ENCODE measurements at regions not wholly inside any gene's neighbourhood (a gene's known extent, or its start where the extent isn't known, plus 50 kb on each side); places are given as distances from the start of the nearest gene placed in this dataset.

DNA sequence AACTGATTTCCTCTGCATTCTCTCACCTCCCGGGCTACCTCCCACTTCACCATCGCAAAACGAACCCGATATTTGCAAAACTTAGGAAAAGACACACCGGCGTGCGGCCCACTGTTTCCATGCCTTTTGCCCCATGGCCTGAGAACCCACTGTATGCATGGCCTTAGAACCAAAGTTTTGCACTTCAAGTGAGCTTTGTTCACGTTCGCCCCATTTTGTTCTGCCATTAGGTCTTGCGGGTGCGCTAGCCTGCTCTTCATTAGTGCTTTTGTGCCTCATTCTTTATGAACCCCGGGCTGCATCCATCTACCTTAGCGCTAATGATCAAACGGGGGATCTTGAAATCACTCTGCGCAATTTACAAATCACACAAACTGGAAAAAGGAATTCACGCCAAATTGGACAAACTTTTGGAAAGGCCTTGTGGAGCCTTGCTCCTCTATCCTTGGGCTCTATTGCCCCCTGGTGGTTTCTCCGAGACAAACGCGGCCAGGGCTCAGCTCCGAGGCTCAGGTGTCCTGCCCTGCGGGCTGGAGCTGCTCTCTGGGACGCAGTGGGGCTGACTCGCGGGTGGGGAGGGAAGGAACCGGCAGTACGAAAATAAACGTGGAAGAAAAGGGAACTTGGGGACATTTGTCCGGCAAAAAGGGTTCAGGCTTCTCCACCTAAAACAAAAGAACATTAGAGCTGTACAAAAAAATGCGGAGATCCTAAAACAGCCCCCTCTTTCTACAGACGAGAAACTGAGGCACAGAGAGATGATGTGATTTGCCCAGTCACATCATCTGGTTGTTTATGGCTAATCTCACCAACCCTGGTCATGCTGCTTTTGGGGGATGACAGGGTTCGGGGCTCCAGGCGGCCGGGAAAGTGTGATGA is 300.4 kb upstream of the NFE2L3 start:
- intact Hi-C loops (cut with DNase I, micrococcal nuclease) = loop anchor here (5.0 to 10.0 kb wide), 3 partner anchors 284 to 597 kb away; no protein-coding TSS in a partner anchor
- H3K4me3 ChIP-seq = no peak overlapping the region
- no peaks in the 10 kb centered on the region for H3K9me3 ChIP-seq
- peak; percentile 85 to 92 (median 91) for DNase-seq
- peaks cover 27% of the 10 kb centered on the region for H3K4me1 ChIP-seq (ENCODE audit: low read depth)
- ATAC-seq = peak; percentile 77
- TF ChIP-seq, protein P1, sequence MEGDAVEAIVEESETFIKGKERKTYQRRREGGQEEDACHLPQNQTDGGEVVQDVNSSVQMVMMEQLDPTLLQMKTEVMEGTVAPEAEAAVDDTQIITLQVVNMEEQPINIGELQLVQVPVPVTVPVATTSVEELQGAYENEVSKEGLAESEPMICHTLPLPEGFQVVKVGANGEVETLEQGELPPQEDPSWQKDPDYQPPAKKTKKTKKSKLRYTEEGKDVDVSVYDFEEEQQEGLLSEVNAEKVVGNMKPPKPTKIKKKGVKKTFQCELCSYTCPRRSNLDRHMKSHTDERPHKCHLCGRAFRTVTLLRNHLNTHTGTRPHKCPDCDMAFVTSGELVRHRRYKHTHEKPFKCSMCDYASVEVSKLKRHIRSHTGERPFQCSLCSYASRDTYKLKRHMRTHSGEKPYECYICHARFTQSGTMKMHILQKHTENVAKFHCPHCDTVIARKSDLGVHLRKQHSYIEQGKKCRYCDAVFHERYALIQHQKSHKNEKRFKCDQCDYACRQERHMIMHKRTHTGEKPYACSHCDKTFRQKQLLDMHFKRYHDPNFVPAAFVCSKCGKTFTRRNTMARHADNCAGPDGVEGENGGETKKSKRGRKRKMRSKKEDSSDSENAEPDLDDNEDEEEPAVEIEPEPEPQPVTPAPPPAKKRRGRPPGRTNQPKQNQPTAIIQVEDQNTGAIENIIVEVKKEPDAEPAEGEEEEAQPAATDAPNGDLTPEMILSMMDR (IDR thresholded peaks at IDR 0.05) = peak; percentile 84
- H3K36me3 ChIP-seq (ENCODE audit: low read depth) = no peaks in the 10 kb centered on the region

DNA sequence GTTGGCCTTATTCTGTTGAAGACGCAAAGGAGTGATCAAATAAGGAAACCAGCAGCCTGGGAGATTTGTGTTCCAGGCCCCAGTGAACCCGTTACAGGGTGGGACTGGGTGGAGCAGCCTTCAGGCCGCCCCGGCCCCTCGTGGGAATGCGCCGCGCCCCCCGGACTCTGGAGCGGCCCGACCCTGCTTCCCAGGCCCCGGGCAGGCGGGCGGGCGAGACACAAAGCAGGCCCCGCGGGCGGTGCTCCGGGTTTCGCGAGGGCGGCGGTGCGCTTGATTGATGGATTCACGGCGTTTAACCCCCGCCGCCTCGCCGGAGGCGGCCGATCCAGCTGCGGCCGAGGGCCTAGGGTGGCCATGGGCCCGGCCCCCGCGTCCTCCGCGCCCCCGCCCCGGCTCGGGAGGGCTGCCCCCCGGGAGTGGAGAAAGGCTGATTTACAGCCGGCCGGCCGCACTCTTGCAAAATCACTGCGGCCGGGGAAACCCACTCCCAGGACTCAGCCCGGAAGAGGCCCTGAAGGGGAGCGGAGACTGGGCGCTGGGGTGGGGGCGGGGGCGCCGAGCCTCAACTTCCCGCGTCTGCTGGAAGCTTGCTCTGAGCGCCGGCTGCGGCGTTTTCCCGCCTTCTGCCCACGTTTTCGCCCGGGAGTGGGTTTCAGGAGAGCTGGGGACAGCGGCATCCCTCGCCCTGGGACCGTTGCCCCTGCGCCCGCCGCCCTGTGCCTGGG is 299.6 kb upstream of the NFE2L3 start:
- Histone ChIP-seq H3K36me3 (ENCODE audit: low read depth) (no peaks in the 10 kb centered on the region), H3K4me3 (no peak overlapping the region), H3K9me3 (no peaks in the 10 kb centered on the region), H3K4me1 (ENCODE audit: low read depth) (peaks cover 27% of the 10 kb centered on the region)
- TF ChIP-seq, protein P1 (IDR thresholded peaks at IDR 0.05) = no peak
- ATAC-seq = peak; percentile 15
- intact Hi-C loops (cut with DNase I, micrococcal nuclease) = loop anchor here (5.0 to 10.0 kb wide), 3 partner anchors 285 to 598 kb away; no protein-coding TSS in a partner anchor
- peak; percentile 71 to 84 (median 71) for DNase-seq

DNA sequence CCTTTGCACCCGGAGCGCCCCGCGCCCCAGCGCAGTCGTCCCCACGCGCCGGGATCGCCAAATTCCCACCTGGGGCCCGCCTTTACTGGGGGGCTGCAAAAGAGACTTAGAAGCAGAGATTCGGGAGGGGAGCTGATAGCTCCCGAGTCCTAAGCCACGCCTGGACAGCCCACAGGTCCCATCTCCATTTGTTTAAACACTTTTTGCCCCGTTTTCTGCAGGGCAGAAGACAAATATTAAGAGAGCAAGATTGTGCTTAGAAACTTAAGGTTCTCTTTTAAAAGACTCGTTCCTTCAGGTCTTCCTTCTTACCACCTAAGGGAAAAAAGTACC is 299.1 kb upstream of the NFE2L3 start:
- DNase-seq (no peak), ATAC-seq (no peak)
- Histone ChIP-seq H3K36me3 (ENCODE audit: low read depth) (no peaks in the 10 kb centered on the region), H3K9me3 (no peaks in the 10 kb centered on the region), H3K4me3 (no peak overlapping the region), H3K4me1 (ENCODE audit: low read depth) (peaks cover 28% of the 10 kb centered on the region)
- TF ChIP-seq, protein P1 (IDR thresholded peaks at IDR 0.05) = no peak
- intact Hi-C loops (cut with DNase I, micrococcal nuclease) = loop anchor here (5.0 to 10.0 kb wide), 3 partner anchors 286 to 598 kb away; no protein-coding TSS in a partner anchor

DNA sequence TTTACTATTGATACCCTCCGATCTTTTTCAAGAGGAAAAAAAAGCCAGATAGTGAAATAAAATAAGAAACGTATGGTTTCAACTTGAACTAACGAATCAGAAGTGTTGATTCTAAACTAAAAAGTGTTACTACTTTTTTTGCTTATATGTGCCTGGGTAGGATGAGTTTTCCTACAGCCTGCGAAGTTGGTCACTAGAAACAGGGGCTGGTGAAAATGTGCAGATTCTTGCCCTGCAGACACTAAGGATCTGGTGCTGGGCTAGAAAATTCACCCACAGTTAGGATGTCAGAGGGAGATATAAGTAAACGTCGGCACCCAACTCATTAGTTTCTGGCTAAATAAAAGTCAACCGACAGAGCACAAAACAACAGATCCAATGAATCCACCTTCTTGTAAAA is 298.7 kb upstream of the NFE2L3 start:
- no peak overlapping the region for H3K4me3 ChIP-seq
- peaks cover 32% of the 10 kb centered on the region for H3K4me1 ChIP-seq (ENCODE audit: low read depth)
- no peak for ATAC-seq
- H3K9me3 ChIP-seq = no peaks in the 10 kb centered on the region
- intact Hi-C loops (cut with DNase I, micrococcal nuclease) = loop anchor here (5.0 to 10.0 kb wide), 3 partner anchors 286 to 599 kb away; no protein-coding TSS in a partner anchor
- no peak for DNase-seq
- no peaks in the 10 kb centered on the region for H3K36me3 ChIP-seq (ENCODE audit: low read depth)
- TF ChIP-seq, protein P1 (IDR thresholded peaks at IDR 0.05) = no peak

DNA sequence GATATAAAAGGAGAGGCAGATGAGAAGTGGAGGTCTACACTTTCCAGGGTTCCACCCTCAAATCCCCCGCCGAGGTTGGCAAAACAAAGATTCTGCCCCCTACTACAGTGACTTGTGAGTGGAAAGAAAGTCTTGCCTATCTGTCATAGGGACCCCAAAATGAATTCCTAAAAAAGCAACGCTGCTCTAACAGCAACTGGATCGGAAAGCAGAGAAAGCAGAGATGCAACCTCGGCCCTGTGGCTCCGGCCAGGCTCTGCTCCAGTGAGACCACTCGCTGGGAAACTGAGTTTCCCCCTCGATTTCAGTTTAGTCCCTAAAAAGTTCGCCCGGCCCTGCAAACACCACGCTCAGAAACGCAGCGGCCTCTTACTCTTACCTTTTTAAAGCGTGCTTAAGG is 297.9 kb upstream of the NFE2L3 start:
- DNase-seq = peak in 2 of 3 donors; percentile 33 to 42

More for the DNA sequence above, 297.9 kb upstream of the NFE2L3 start:
- ATAC-seq = no peak
- intact Hi-C loops (cut with DNase I, micrococcal nuclease) = loop anchor here (5.0 to 10.0 kb wide), 3 partner anchors 287 to 599 kb away; no protein-coding TSS in a partner anchor
- H3K4me1 ChIP-seq (ENCODE audit: low read depth) = peaks cover 36% of the 10 kb centered on the region
- TF ChIP-seq, protein P1 (IDR thresholded peaks at IDR 0.05) = no peak
- H3K36me3 ChIP-seq (ENCODE audit: low read depth) = no peaks in the 10 kb centered on the region
- H3K4me3 ChIP-seq = no peak overlapping the region
- no peaks in the 10 kb centered on the region for H3K9me3 ChIP-seq
